ENCODE measurements at regions not wholly inside any gene's neighbourhood (a gene's known extent, or its start where the extent isn't known, plus 50 kb on each side); places are given as distances from the start of the nearest gene placed in this dataset.

GRCh38 chr16:51442141-51442870 is 291.2 kb upstream of the SALL1 start:
- no peak for DNase-seq

GRCh38 chr16:51440131-51440889 is 289.2 kb upstream of the SALL1 start:
- DNase-seq, result no peak

- DNase-seq, result no peak
These were observed 288.2 kb upstream of the SALL1 start for GRCh38 chr16:51439271-51439670.

GRCh38 chr16:51436742-51437141 is 285.7 kb upstream of the SALL1 start:
- DNase-seq, result no peak

GRCh38 chr16:51434567-51435198 is 283.6 kb upstream of the SALL1 start:
- DNase-seq, result no peak

GRCh38 chr16:51433599-51433998 is 282.5 kb upstream of the SALL1 start:
- DNase-seq, result no peak

DNA sequence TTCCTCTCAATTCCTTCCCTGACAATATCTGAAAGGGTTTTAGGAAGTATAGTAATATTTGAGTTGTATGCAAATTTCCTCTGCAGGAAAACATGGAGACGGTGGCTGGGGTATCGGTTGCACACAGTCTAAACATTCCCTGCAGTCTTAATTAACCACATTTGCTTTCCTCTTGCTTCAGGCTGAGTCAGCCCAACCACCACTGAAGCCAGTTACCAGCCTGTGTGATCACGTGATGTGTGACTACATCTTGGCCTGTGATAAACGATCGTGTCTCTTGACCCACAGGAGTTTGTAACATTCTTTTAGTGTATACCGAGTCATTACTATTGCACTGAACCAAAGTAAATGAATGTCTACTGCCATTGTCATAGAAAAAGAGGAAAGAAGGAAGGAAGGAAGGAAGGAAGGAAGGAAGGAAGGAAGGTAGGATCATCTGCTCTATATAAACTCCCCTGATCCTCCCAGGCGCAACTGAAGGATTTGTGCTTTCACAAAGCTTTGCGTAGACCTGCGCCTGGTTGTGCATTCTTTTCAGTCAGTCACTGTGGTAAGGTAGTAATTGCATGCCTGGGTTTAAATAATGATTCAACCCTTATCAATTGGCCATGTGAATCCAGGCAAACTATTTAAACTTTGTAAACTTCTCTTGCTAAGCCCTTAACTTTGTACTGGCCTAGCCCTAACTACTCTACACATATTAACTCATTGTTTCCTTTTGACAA is 280.6 kb upstream of the SALL1 start:
- no peak for DNase-seq

DNA sequence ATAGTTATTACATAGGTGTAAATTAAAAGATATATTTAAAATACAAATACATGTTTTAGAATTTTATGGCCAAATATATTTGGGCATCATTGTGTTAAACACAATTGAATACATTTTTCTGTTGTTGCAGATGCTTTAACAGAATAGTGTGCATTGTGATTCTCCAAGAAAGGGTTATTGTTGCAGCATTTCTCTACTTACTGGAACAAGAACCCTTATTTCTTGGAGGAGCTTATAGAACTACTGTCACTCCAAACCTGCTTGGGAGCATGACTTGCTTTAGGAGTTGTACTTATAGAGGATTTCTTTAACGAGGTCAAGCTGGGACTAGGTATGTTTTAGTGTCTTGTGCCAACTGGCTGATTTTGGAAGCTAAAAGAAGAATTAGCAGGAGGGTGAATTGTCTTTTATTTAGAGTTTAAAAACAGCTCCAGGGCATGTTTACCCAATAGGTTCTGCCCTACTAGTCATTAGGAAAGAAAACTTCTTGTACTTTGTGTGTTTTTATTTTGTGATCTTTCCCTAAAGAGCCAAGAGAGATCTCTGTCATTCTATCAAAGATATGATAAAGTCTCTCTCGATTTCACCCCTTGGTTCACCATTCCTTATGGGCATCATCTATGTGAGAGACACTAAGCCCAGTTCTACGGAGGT is 279.8 kb upstream of the SALL1 start:
- no peak for DNase-seq

GRCh38 chr16:51429041-51429440 is 278.0 kb upstream of the SALL1 start:
- no peak for DNase-seq

DNA sequence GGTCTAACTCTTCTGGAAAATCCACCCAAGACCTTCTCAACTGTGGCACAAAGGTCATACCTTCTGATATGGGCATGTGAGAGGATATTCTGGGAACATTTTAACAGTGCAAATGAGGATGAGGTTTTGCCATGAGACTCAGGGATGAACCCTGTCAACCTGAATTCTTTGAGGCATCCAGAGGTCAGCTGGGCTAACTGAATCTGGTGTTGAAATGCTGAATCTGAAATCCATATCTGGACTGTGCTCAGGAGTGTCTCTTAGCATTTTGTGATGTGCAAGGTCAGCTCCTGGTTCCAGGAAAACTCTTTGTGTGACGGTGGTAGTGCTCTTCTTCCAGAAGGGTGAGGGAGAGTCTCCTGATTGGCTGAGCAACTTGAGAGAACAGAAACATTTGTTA is 276.0 kb upstream of the SALL1 start:
- DNase-seq, result no peak

DNA sequence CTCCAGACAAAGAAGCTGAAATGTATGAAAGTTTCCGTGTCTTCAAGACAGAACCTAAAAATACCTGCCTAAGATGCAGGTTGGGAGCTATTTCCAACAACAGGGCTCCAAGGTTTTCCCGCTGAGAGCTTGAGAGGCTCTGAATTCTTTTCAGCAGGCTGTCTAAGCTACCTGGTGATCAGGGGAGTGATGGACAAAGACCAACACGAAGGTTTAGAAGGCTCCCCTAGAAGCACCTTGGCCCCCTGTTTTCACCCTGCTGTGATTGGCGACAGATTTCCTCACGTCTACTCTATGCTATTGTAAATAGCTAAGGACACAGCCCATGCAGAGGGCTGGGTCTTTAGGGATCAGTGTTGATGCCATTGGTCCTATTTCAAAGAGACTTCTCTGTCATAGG is 275.2 kb upstream of the SALL1 start:
- DNase-seq, result no peak

DNA sequence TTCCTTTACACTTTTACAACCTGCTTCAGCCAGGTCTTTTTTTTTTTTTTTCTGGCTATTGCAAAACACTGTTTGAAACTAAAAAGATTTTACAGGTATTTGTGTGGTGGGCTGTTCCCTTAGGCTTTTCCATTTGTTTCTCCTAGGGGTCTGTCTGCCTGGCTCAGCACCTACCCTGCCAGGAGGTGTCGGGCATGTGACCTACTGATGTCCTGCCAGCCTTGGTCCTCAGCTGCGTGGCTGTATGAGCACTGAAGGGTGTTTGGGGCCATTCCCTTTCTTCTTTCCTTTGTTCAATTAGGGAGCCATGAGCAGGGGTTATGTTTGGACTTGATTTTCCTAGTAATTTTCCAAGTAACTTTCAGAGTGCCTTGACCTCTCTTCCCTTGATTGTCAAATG is 269.2 kb upstream of the SALL1 start:
- no peak for DNase-seq

GRCh38 chr16:51419768-51420167 is 268.7 kb upstream of the SALL1 start:
- DNase-seq, result no peak

- DNase-seq, result no peak
These were observed 267.2 kb upstream of the SALL1 start for GRCh38 chr16:51418258-51418657.

DNA sequence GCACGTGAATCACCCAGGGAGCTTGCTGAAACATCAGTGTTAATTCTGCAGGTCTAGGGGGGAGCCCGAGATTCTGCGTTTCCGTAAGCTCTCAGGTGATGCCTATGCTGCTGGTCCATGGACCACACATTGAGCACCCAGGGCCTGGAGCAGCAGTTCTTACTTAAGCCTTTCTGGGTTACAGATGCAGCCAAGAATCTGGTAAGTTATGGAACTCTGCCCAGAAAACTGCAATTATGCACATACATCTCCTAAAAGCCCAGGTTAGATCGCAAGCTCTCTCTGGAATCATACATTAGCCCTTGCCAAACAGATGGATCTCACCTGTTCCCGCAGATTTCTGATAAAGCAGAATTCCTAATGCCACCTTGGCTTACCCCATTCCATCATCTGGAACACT is 265.9 kb upstream of the SALL1 start:
- no peak for DNase-seq

GRCh38 chr16:51410125-51410524 is 259.1 kb upstream of the SALL1 start:
- DNase-seq, result no peak

- no peak for DNase-seq
These were observed 258.1 kb upstream of the SALL1 start for GRCh38 chr16:51409001-51409675.

- no peak for DNase-seq
These were observed 257.3 kb upstream of the SALL1 start for GRCh38 chr16:51408357-51408756.

DNA sequence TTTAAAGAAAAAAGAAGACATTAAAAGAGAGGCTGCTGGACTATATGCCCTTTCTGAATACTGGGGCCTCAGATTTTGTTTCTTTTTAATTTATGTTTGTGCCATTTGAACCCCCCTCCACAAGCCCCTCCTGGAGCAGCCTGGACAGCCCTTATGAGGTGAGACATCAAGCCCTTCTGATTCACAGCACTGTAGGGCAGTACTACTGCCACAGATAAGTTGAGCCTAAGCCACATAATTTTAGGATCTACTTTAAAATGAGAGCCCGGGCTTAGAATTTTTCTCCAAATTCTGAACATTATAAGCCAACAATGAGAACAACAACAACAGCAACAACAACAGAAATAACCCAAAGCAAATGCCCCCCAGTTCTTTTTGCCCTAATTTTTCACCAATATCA is 256.9 kb upstream of the SALL1 start:
- no peak for DNase-seq

- no peak for DNase-seq
These were observed 256.1 kb upstream of the SALL1 start for GRCh38 chr16:51407199-51407598.

DNA sequence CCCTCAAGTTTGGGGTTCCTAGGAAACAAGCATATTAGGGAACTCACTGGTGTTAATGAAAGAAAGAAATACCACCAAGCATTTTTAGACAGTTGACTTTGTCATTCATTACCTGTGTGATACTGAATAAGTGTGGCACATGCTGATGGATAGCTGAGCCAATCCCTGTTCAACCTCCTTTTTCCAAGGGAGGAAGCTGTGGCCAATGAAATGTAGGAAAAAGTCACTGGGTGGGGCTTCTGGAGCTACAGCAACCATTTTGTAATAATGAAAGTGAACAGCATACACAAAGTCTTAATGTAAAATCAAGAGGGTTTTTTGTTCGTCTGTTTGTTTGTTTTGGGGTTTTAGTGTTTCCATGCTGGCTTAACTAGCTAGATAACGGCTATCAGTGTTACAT is 254.3 kb upstream of the SALL1 start:
- DNase-seq, result no peak

GRCh38 chr16:51404386-51404785 is 253.3 kb upstream of the SALL1 start:
- DNase-seq, result no peak
